DMS114 treated with DMSO at 0.1 percent for 48 hours (cell line): ENCODE measurements at regions not wholly inside any gene's neighbourhood (a gene's known extent, or its start where the extent isn't known, plus 50 kb on each side); places are given as distances from the start of the nearest gene placed in this dataset.

Source experiments
- DNase-seq: peaks from one replicate; lab custom pipeline; 2025; ENCODE audit not compliant: unreplicated experiment; lab: John Stamatoyannopoulos, UW

DNA sequence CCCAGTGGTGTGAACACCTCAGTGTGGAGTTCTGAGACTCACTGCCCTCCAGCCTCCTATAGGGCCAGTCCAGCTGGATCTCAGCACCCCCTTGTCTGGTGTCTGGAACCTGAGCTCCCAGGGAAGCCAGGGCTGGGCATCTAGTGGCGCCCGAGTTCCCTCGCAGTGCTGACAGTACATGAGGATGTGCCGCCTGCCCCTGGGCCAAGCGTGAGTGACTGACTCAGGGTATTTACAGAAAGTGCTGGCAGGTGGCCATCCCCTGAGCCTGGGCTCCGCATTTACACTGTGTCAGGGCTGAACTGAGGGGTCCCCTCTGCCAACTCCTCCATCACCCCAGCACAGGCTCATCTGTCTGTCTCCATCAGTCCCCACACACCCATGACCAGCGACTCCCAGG is 185.3 kb downstream of the BRD1 start:
- DNase-seq: no peak

DNA sequence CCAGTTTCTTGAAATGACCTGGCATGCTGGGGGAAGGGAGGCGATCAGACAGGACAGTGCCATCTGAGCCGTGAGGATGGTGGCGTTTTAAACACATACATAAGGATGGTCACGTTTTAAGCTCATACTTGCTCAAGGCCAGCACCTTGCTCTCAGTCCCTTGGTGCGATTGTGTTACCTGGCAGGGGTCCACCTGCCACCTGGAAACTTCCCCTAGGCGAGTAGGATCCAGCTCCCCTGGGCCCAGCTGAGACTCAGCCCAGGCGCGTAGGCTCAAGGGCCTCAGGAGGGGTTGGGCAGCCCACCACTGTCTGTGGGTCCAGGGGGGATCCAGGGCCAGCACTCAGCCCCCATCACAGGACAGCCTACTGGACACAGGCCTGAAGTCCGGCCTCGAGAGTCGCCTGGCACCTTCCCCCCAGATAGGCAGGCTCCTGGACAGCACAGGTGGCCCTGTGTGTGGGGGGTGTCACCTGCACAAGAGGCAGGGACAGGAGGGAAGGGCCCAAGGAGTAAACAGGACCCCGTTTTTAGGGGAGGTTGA is 185.8 kb downstream of the BRD1 start:
- DNase-seq: no peak

DNA sequence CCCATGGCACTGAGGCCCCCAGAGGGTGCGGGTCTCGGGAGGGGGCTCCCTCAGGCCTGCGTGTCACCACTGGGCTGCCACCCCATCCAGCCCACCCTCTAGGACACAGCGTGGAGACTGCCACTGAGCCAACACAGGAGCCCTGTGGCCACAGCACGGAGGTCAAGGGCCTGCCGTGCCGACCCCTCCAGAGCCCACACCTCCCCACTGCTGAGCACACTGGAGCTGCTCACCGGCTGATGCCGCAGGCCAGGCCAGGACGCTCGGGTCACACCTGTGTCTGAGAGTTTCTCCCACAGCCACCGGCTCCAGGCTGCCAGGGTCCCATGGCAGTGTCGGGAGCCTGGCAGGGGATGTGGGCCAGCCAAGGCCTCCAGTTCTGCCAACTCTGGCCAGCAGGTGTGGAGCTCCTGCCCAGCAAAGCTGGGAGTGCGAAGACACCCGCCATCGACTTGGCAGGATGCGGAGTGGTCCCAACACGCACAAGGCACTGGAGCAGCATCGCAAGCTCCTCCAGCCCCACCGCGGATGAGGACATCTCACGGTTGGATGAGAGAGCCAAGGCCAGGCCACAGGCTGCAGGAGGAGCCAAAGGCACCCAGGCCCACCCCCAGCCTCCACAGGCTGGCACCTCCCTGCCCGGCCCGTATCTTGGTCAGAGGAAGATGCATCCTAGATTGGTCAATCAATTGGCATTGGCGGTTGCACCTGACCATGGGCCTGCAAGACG is 187.1 kb downstream of the BRD1 start:
- DNase-seq: no peak

GRCh38 chr22:49639956-49640355 is 187.7 kb downstream of the BRD1 start:
- DNase-seq: no peak

- no peak for DNase-seq
Observed at GRCh38 chr22:49638788-49639187, 188.9 kb downstream of the BRD1 start.

- no peak for DNase-seq
Observed at GRCh38 chr22:49638001-49638400, 189.7 kb downstream of the BRD1 start.

DNA sequence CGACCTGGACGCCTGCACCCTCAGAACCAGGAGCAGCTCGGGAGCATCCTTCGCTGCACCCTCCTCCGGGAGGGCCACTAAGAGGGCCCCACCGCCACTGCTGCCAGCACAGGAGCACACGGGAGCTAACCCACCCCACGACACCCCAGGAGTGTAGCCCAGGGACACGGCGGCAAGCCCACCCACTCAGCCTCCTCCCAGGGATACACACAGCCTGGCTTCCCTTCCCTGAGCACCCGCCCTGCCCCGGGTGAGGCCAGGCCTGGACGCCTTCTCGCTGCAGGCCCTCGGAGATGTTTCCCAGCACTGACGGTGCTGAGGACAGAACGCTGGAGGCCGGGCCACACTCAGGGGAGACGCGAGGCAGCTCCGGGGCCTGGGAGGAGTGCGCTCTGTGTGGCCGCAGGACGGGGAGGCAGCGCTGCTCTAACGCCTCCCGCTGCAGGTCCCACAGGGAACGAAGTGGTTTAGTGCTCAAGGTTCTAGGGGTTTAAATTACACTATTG is 190.4 kb downstream of the BRD1 start:
- no peak for DNase-seq

- DNase-seq: no peak
Observed at GRCh38 chr22:49636649-49637048, 191.0 kb downstream of the BRD1 start.

GRCh38 chr22:49636214-49636613 is 191.5 kb downstream of the BRD1 start:
- DNase-seq: no peak

DNA sequence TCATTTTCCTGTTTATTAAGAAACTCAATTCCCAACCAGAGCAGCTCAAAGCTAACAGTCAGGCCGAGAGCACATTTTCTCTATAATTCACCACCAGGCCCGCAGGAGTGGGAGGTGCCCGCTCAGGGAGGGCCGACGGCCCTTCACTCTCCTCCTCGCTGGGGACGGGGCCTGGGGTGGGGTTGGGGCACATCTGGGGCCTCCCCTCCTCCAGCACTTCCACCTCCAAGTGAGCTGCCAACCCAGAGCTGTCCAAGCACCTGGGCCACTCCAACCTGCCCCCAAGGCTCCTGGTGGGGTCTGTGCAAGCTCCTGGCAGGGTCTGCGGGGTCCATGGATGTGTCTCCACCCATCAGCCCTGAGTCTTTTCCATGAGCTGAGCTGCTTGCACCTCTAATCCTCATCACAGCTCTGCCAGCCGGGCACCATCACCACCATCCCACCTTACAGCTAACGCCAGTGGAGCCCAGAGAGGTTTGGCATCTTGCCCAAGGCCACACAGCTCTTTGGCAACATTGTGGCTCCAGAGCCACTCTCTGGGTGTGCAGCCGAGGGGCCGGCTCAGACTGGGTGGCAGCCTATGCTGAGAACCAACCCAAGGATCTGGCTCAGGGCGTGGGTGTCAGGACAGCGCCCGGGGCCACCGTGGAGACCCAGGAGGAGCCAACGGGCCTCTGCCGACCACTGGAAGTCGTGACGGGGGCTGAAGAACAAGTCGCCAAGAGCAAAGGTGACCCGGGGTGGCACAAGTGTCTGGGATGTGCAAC is 193.5 kb downstream of the BRD1 start:
- DNase-seq: no peak

- no peak for DNase-seq
Observed at GRCh38 chr22:49633010-49633324, 194.7 kb downstream of the BRD1 start.

- DNase-seq: peak; percentile 53
Observed at GRCh38 chr22:49632199-49633009, 195.3 kb downstream of the BRD1 start.

- DNase-seq: no peak
Observed at GRCh38 chr22:49630448-49630946, 197.2 kb downstream of the BRD1 start.

- DNase-seq: no peak
Observed at GRCh38 chr22:49629586-49630447, 197.9 kb downstream of the BRD1 start.

DNA sequence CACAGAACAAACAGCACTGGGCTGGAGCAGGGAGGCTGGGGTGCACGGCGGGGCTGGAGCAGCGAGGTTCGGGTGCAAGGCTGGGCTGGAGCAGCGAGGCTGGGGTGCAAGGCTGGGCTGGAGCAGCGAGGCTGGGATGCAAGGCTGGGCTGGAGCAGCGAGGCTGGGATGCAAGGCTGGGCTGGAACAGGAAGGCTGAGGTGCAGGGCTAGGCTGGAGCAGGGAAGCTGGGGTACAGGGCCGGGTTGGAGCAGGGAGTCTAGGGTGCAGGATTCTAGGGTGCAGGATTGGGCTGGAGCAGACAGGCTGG is 198.5 kb downstream of the BRD1 start:
- no peak for DNase-seq

DNA sequence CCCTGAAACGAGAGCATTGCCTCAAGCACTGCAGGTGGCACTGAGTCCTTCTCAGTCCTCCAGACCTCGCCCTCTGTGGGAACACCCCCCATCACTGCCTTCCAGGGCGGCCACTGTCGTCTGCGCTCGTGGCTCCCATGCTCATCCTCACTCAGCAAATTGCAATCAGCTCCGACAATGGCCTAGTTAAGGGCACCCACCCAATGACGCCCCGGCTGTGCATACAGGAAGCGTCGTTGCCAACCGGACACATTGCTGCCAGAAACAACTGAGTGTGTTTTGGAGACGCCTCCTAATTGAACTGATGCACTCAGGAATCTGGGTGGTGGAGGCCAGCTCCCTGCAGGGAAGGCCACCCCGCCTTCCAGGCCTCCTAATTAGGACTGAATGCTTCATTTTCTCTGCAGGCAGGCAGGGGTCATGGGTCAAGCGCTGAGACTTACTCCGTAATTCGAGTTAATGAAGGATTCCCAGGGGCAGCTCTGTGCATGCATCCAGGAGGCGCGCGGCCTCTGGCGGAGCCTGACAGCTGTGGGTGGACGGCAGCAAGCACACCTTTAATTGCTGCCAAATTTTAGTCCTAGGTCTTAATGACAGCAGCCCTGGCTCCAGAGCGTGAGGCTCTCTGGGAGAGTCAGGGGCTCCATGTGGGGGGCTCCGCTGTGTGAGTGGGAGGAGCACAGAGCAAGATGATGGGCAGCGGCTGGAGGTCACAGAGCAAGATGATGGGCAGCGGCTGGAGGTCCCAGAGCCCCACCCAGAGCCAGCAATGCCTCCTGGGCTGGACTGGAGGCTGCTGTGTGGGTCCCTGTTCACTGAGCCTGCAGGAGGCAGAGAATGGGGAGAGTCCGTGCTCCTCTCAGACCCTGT is 199.0 kb downstream of the BRD1 start:
- DNase-seq: no peak

DNA sequence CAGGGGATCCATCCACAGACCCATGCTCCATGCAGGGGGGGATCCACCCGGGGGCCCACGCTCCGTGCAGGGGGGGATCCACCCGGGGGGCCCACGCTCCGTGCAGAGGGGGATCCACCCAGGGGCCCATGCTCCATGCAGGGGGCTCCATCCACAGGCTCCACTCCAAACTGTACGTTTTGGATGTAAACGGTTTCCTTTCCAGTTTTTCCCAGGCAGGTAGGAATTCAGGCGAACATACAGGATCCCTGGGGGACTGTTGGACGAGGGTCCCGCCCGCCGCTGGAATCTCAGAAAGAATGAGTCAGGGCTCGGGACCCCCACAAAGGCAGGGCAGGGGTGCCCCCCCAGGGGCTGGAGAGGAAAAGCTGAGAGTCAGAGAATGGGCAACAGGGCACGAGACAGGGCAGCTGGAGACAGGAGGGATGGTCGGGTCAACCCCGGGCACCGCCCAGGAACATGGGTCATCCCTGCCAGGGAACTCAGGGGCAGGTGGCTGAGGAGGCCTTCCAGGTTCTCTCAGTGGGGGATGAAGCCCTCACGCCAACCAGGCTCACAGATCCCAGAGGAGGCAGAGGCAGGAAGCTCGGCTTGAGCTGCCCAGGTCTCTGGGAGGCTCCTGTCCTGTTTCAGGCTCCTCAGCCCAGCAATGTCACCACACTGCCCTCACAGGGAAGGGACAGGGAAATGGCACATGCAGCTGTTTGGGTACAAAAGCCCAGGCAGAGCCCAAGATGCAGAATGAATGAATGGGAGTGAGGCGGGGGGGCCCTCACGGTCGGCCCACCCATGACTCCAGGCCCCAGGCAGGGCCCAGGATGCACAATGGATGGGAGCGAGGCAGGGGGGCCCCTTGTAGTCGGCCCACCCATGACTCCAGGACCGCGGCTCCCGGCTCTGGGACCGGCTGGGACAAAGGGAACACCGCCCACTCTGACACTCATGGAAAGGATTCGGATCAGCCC is 200.2 kb downstream of the BRD1 start:
- no peak for DNase-seq
